C4-2B (cell line): ENCODE measurements at regions not wholly inside any gene's neighbourhood (a gene's known extent, or its start where the extent isn't known, plus 50 kb on each side); places are given as distances from the start of the nearest gene placed in this dataset.

Experiments used
- ZFX ChIP-seq: fragments of 450-650 bp; IDR thresholded peaks from 2 replicates; pipeline ENCODE4 v1.6.1; 2017
- TF ChIP-seq, protein P1 (sequence below): fragments of 450-650 bp; conservative IDR thresholded peaks from 2 replicates; pipeline ENCODE4 v1.5.1; 2017; ENCODE audit warnings: mild to moderate bottlenecking

- TF ChIP-seq, protein P1, sequence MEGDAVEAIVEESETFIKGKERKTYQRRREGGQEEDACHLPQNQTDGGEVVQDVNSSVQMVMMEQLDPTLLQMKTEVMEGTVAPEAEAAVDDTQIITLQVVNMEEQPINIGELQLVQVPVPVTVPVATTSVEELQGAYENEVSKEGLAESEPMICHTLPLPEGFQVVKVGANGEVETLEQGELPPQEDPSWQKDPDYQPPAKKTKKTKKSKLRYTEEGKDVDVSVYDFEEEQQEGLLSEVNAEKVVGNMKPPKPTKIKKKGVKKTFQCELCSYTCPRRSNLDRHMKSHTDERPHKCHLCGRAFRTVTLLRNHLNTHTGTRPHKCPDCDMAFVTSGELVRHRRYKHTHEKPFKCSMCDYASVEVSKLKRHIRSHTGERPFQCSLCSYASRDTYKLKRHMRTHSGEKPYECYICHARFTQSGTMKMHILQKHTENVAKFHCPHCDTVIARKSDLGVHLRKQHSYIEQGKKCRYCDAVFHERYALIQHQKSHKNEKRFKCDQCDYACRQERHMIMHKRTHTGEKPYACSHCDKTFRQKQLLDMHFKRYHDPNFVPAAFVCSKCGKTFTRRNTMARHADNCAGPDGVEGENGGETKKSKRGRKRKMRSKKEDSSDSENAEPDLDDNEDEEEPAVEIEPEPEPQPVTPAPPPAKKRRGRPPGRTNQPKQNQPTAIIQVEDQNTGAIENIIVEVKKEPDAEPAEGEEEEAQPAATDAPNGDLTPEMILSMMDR = no peak
- TF ChIP-seq ZFX = no peak
Measured at GRCh38 chr22:49077586-49077985, 750.1 kb downstream of the BRD1 start.
